SK-N-SH (cell line): ENCODE measurements at regions not wholly inside any gene's neighbourhood (a gene's known extent, or its start where the extent isn't known, plus 50 kb on each side); places are given as distances from the start of the nearest gene placed in this dataset.

Source experiments
- CTCF ChIA-PET: fragments of 300-600, 350-600 bp; formaldehyde crosslinking; extraction: SDS; loops from one replicate; lab custom pipeline; 2021; lab: Yijun Ruan, JAX
- POLR2A ChIA-PET: fragments of 350-600 bp; sonication (Branson Sonifier 250); formaldehyde crosslinking; extraction: SDS; loops from one replicate; lab custom pipeline; 2020; ENCODE audit warnings: antibody characterized with exemption, inconsistent platforms; lab: Yijun Ruan, JAX
- DNase-seq: peaks from one replicate; pipeline ENCODE4 v3.0.0; 2012
- H2AFZ ChIP-seq: fragments of 200-600 bp; sonication (generic); 2 replicates; pipeline ENCODE4 v1.8.1; 2016; ENCODE audit warnings: antibody characterized with exemption, mild to moderate bottlenecking, low read depth
- H3F3A ChIP-seq: fragments of 200-600 bp; sonication (generic); replicated peaks from 2 replicates; pipeline ENCODE3; 2016; ENCODE audit warnings: antibody characterized with exemption, mild to moderate bottlenecking; ENCODE audit not compliant: insufficient read depth
- H3K27ac ChIP-seq, 2 experiments: fragments of 200-500 bp in 1 of 2; fragments of 200-600 bp in 1 of 2; sonication (Bioruptor generic) in 1 of 2; sonication (generic), shearing (Covaris generic) in 1 of 2; 2 replicates each; pipeline versions ENCODE4 v1.5.1 to v1.6.1; 2014 to 2016; ENCODE audit warnings: low read depth in 2 of 2, inconsistent platforms in 1 of 2, low read length in 1 of 2, mild to moderate bottlenecking in 1 of 2, mixed read lengths in 1 of 2
- H3K27me3 ChIP-seq: fragments of 200-600 bp; sonication (generic), shearing (Covaris generic); 2 replicates; pipeline ENCODE4 v1.6.1; 2016; ENCODE audit warnings: mixed run types; ENCODE audit not compliant: insufficient read depth
- H3K36me3 ChIP-seq, 2 experiments: fragments of 200-500 bp in 1 of 2; fragments of 200-600 bp in 1 of 2; sonication (Bioruptor generic) in 1 of 2; sonication (generic) in 1 of 2; replicated peaks in 1 of 2; 2 replicates each; pipeline versions ENCODE3 to v1.5.1; 2014 to 2016; ENCODE audit warnings: low read length in 1 of 2, mild to moderate bottlenecking in 1 of 2; ENCODE audit not compliant: insufficient read depth in 2 of 2, control insufficient read depth in 1 of 2
- H3K4me1 ChIP-seq, 2 experiments: fragments of 200-500 bp in 1 of 2; fragments of 200-600 bp in 1 of 2; sonication (Bioruptor generic) in 1 of 2; sonication (generic), shearing (Covaris generic) in 1 of 2; 2 replicates each; pipeline versions ENCODE4 v1.5.1 to v1.6.1; 2014 to 2016; ENCODE audit warnings: low read depth in 1 of 2, low read length in 1 of 2, mixed run types in 1 of 2; ENCODE audit not compliant: insufficient read depth in 2 of 2, control insufficient read depth in 1 of 2
- H3K4me2 ChIP-seq: fragments of 200-600 bp; sonication (generic), shearing (Covaris generic); 2 replicates; pipeline ENCODE4 v1.6.1; 2017; ENCODE audit warnings: mixed run types
- H3K4me3 ChIP-seq, 2 experiments: fragments of 200-500 bp in 1 of 2; fragments of 200-600 bp in 1 of 2; sonication (Bioruptor generic) in 1 of 2; sonication (generic), shearing (Covaris generic) in 1 of 2; 2 replicates each; pipeline versions ENCODE4 v1.5.1 to v1.8.1; 2014 to 2016; ENCODE audit warnings: low read depth in 2 of 2, inconsistent platforms in 1 of 2, low read length in 1 of 2, mild to moderate bottlenecking in 1 of 2, mixed read lengths in 1 of 2, moderate library complexity in 1 of 2
- H3K79me2 ChIP-seq: fragments of 200-600 bp; sonication (generic); 2 replicates; pipeline ENCODE4 v1.8.1; 2017; ENCODE audit warnings: mild to moderate bottlenecking; ENCODE audit not compliant: insufficient read depth
- H3K9ac ChIP-seq: fragments of 200-600 bp; sonication (generic); 2 replicates; pipeline ENCODE4 v1.6.1; 2017; ENCODE audit warnings: mixed run types
- H3K9me2 ChIP-seq: fragments of 200-600 bp; sonication (generic); 2 replicates; pipeline ENCODE4 v1.6.1; 2017; ENCODE audit warnings: mixed run types
- H3K9me3 ChIP-seq: fragments of 200-600 bp; sonication (generic); 2 replicates; pipeline ENCODE4 v1.6.1; 2017; ENCODE audit warnings: mixed run types, mild to moderate bottlenecking, moderate library complexity
- H4K20me1 ChIP-seq: fragments of 200-600 bp; sonication (generic); 2 replicates; pipeline ENCODE4 v1.6.1; 2017; ENCODE audit warnings: mild to moderate bottlenecking, mixed run types; ENCODE audit not compliant: insufficient read depth
- CTCF ChIP-seq: fragments of 200-600 bp; sonication (generic); IDR thresholded peaks from 2 replicates; pipeline ENCODE4 v1.6.1; 2017; ENCODE audit warnings: antibody characterized with exemption, mild to moderate bottlenecking, moderate library complexity
- EZH2phosphoT487 ChIP-seq: fragments of 200-600 bp; sonication (generic); IDR thresholded peaks from 2 replicates; pipeline ENCODE4 v1.6.1; 2017; ENCODE audit warnings: low read depth, mixed run types, mild to moderate bottlenecking, antibody characterized with exemption, moderate library complexity, borderline replicate concordance
- FOXJ3 ChIP-seq: sonication (generic); formaldehyde crosslinking; IDR thresholded peaks from 2 replicates; pipeline ENCODE4 v1.5.1; 2020; ENCODE audit warnings: mild to moderate bottlenecking, missing genetic modification reagents
- FOXM1 ChIP-seq: IDR thresholded peaks from 2 replicates; pipeline ENCODE4 v1.4.0; 2012; ENCODE audit warnings: low read depth, mild to moderate bottlenecking
- JUND ChIP-seq: IDR thresholded peaks from 2 replicates; pipeline ENCODE4 v1.4.0; 2012
- MXI1 ChIP-seq: IDR thresholded peaks from 2 replicates; pipeline ENCODE4 v1.6.1; 2012; ENCODE audit warnings: mild to moderate bottlenecking, low read depth, low read length, improper control_type of control experiment
- NFIC ChIP-seq: IDR thresholded peaks from 2 replicates; pipeline ENCODE4 v1.4.0; 2012; ENCODE audit warnings: borderline replicate concordance
- SMC3 ChIP-seq: IDR thresholded peaks from 2 replicates; pipeline ENCODE4 v1.6.1; 2012; ENCODE audit warnings: low read depth, low read length, improper control_type of control experiment
- TAF1 ChIP-seq: IDR thresholded peaks from 2 replicates; pipeline ENCODE4 v1.6.1; 2012; ENCODE audit warnings: low read depth, mild to moderate bottlenecking, low read length, moderate library complexity, borderline replicate concordance
- USF1 ChIP-seq: IDR thresholded peaks from 2 replicates; pipeline ENCODE4 v1.4.0; 2012; ENCODE audit warnings: low read depth, borderline replicate concordance
- USF2 ChIP-seq: fragments of 150-350 bp; IDR thresholded peaks from 2 replicates; pipeline ENCODE4 v1.6.1; 2017; ENCODE audit warnings: antibody characterized with exemption, low read length, low read depth, borderline replicate concordance
- ZBTB33 ChIP-seq: IDR thresholded peaks from 2 replicates; pipeline ENCODE4 v1.4.0; 2012; ENCODE audit warnings: low read depth, borderline replicate concordance
- WGBS: methylation state at CpG from one replicate; pipeline ENCODE4 v1.1.6; 2017; ENCODE audit warnings: low lambda C conversion rate; 5-methylcytosine and 5-hydroxymethylcytosine counted together

DNA sequence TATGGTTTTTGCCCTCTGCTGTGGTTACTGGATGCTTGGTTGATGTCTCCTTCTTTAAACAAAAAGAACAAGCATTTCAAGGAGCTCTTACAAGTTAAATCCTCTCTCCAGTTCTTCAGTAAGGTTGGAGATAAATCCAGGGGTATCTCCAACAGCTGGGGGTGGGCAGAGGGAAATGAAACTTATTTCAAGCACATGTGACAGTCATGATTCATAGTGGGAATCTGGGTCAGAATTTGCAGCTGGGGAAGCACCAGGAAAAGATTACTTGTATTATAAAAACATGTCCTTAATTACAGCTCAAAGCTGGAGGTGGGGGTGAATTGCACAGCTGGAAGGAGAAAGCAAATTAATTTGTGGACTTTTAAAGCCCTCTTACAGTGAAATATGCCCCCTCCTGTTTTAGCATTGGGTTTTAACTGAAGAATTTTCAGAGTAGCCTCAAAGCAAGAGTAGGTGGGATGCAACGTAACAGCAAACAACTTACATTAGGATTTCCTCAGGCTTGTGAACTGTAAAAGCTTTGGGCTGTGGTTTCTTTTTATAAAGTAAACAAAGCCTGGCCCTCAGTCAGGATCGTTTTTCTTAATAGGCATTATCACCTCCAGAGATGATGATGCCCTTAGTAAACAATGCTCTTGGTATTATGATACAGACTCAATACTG lies 596.4 kb downstream of the NYAP2 start:
- TF ChIP-seq TAF1 (no peak), ZBTB33 (no peak), CTCF (no peak), FOXJ3 (CRISPR knock-in tag) (no peak), SMC3 (no peak), USF1 (no peak), NFIC (no peak), MXI1 (no peak), FOXM1 (no peak), EZH2phosphoT487 (no peak), JUND (no peak), USF2 (no peak)
- 50% methylated on average over 2 of the region's 2 CpGs for WGBS
- H3K27ac ChIP-seq = peak overlapping the region in 1 of 2 experiments; percentile 72; a peak in 2 of 4 replicates
- H4K20me1 ChIP-seq = no peaks in the 10 kb centered on the region
- DNase-seq = no peak
- H3K9me3 ChIP-seq = no peaks in the 10 kb centered on the region
- CTCF ChIA-PET = interaction anchor here (0.8 to 1.7 kb wide), 2 partner anchors 10 to 27 kb away, joined by 3 to 5 read pairs; no protein-coding TSS in a partner anchor
- no peak overlapping the region for H3K4me3 ChIP-seq
- 0 out of 2 replicates have a peak overlapping the region, but pooled peaks have one; percentile 29 for H3K4me2 ChIP-seq
- H3K9me2 ChIP-seq = no peaks in the 10 kb centered on the region
- no peak overlapping the region for H3K9ac ChIP-seq
- H2AFZ ChIP-seq = no peak overlapping the region; the same call in 1 of the 2 replicates
- peaks cover 0 to 11% of the 10 kb centered on the region in 2 experiments; a peak in 1 of 4 replicates for H3K4me1 ChIP-seq
- H3F3A ChIP-seq = peaks cover 20% of the 10 kb centered on the region
- no peaks in the 10 kb centered on the region for H3K36me3 ChIP-seq
- POLR2A ChIA-PET = no interaction called here
- H3K79me2 ChIP-seq = no peaks in the 10 kb centered on the region
- H3K27me3 ChIP-seq = no peaks in the 10 kb centered on the region
